ENCODE measurements at regions not wholly inside any gene's neighbourhood (a gene's known extent, or its start where the extent isn't known, plus 50 kb on each side); places are given as distances from the start of the nearest gene placed in this dataset.

DNA sequence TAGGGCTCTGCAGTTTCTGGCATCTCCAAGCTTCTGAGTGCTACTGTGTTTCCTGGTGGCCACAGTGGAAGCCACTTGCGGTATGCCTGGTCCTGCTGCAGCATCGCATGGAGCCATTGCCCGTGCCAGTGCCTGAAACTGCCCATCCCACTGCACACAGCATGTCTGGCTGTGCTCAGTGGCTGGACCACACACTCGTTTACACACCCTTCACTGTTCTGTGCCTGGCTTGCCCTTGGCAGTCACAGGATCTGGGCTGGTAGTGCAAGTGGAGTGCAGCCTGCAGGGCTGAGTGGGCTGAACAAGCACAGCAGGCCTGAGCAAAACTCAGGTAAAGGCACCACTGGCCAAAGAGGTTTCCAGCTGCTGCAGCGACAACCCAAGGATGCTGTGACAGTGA lies 600.0 kb downstream of the SI start:
- TF ChIP-seq, protein P1, sequence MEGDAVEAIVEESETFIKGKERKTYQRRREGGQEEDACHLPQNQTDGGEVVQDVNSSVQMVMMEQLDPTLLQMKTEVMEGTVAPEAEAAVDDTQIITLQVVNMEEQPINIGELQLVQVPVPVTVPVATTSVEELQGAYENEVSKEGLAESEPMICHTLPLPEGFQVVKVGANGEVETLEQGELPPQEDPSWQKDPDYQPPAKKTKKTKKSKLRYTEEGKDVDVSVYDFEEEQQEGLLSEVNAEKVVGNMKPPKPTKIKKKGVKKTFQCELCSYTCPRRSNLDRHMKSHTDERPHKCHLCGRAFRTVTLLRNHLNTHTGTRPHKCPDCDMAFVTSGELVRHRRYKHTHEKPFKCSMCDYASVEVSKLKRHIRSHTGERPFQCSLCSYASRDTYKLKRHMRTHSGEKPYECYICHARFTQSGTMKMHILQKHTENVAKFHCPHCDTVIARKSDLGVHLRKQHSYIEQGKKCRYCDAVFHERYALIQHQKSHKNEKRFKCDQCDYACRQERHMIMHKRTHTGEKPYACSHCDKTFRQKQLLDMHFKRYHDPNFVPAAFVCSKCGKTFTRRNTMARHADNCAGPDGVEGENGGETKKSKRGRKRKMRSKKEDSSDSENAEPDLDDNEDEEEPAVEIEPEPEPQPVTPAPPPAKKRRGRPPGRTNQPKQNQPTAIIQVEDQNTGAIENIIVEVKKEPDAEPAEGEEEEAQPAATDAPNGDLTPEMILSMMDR (IDR thresholded peaks at IDR 0.05), result no peak
- no peak for TF ChIP-seq POLR2A (IDR thresholded peaks at IDR 0.05)
- no peak for TF ChIP-seq EP300 (IDR thresholded peaks at IDR 0.05)
- no peak for TF ChIP-seq POLR2AphosphoS5 (IDR thresholded peaks at IDR 0.05)
